Keratinocyte (primary cell): ENCODE measurements at regions not wholly inside any gene's neighbourhood (a gene's known extent, or its start where the extent isn't known, plus 50 kb on each side); places are given as distances from the start of the nearest gene placed in this dataset.
"Not testable (repeated sequence)": the region's sequence is repeated elsewhere in the genome, so short reads cannot be mapped to it uniquely, and the experiment has no call there.

Experiments
- CTCF ChIP-seq, 3 experiments: IDR thresholded peaks in 1 of 3; conservative IDR thresholded peaks in 1 of 3; optimal IDR thresholded peaks in 1 of 3; 2 replicates in 2 of 3; 3 replicates in 1 of 3; pipeline versions ENCODE3 to v1.5.1; 2011; ENCODE audit warnings: low read length in 3 of 3, mild to moderate bottlenecking in 3 of 3, moderate library complexity in 2 of 3, control low read depth in 1 of 3, inconsistent platforms in 1 of 3; ENCODE audit not compliant: insufficient read depth in 2 of 3; ENCODE audit errors: extremely low read depth in 1 of 3
- EZH2 ChIP-seq: IDR thresholded peaks from one replicate; pipeline ENCODE4 v1.6.1; 2012; ENCODE audit warnings: inconsistent platforms, mild to moderate bottlenecking, low read length, moderate library complexity

GRCh38 chr4:189721016-189721993 is 219.4 kb upstream of the FRG1 start:
- not testable (repeated sequence) for TF ChIP-seq CTCF (optimal IDR thresholded peaks at IDR 0.05 in 1 of 3, IDR thresholded peaks at IDR 0.05 in 1 of 3, conservative IDR thresholded peaks at IDR 0.05 in 1 of 3; ENCODE audit: extremely low read depth in 1 of 3, insufficient read depth in 2 of 3, low read length in 3 of 3); EZH2
